Muscle of arm (tissue), 1 donor: ENCODE measurements at regions not wholly inside any gene's neighbourhood (a gene's known extent, or its start where the extent isn't known, plus 50 kb on each side); places are given as distances from the start of the nearest gene placed in this dataset.
A peak's percentile ranks its signal among the peaks of the same experiment; 100 is the strongest.

Source experiments
- DNase-seq: peaks from one replicate; pipeline ENCODE4 v3.0.0-alpha.2; 2013

DNA sequence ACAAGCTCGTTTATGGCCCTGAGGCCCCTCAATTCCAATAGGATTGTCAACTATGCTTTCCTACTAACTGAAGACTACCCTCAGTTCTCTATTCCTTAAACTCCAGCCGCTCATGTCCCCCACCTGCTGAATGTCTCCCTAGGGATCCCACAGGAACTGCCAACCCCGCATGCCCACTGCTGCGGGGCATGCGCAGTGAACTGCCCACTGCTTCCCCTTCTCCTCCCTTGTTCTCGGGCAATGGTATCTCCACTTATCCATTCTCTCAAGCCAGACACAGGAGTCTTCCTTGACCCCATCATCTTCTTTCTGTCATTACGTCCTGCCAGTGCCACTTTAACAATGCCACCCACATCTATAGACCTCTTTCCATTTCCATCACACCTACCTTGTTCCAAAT is 90.0 kb downstream of the FGF18 start:
- no peak for DNase-seq

DNA sequence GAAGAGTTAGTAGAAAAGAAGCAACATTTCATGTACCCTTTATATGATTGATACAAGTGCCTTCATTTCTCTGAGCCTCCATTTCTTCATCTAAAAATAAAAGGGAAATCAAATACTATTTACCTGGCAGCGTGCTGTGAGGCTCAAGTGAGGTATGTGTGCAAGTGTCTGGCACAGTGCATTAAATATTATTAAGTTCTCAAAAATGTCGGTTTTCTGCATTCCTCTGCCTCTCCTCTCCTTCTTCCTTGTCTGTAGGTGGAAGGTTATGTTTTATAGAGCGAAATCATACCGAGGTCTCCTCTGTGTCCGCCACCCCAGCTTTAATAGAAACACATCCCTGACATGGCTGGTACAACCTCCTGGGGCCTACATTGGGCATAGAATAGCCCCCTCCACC is 93.0 kb downstream of the FGF18 start:
- DNase-seq = no peak

DNA sequence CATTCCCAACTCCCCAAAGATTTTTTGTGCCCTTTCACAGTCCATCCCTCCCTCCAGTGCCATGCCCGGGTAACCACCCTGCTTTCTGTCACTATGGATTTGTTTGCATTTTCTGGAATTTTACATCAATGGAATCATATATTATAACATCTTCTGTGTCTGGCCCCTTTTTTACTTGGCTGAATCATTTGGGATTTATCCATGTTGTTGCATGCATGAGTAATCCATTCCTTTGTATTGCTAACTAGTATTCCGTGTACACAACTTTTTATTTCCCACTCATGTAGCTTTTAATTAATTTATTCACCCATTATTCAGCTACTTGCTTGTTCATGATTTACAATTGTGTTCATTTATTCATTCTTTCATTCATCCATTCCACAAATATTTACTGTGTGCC is 94.1 kb downstream of the FGF18 start:
- DNase-seq = no peak

DNA sequence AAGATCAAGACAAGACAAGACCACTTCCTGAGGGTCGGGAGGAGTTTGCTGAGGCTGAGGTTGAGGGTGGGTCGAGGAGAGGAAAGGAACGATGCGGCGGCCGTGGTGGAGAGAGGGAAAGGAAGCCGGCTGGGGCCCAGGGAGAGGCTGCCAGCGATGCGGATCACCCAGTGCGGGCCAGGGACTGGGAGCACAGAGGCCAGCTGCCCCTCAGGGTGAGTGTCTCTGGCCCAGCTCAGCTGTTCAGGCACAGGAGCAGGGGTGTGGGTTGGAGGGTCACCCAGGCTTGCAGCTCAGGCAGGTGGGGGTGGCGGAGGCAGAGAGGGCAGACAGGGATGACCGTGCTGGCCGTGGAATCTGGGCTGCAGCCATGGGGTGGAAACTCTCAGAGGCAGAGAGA is 99.5 kb downstream of the FGF18 start:
- DNase-seq = no peak

DNA sequence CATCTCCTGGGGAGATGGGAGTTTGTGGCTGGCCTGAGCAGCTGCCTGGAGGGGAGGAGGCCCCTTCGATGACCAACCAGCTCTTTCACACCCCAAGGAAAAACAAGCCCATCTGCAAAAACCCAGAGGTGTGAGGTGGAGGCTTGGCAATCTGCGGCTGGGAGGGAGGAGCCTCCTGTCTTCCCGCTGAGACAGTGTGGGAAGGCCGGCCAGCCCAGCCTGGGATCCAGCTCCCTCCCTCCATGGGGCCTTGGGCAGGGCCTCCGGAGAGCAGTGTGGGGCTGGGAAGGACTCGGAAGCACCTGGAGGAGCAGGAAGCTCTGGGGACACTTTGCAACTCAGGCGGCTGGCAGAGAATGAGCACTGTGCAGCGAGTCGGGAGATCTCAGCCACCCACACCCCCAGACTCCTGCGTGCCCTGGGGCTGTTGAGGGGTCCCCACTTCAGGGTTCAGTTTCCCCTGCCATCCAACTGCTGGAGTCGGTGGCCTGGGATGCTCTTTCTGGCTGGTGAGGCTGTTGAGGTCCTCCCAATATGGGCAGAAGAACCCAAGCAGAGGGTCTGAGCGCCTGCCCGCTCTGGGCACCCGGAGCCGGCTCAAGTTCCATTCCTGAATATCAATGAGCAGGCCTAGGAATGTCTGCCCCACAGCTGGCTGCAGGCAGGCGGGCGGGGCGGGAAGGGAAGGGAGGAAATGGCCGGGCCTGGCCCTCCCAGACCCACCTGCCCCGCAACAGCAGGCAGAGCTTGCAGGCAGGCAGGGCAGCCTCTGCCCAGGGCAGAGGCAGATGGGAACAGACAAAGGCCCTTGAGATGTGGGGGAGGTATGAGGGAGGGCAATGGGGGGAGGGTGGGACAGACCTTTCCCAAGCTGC is 101.1 kb downstream of the FGF18 start:
- no peak for DNase-seq

DNA sequence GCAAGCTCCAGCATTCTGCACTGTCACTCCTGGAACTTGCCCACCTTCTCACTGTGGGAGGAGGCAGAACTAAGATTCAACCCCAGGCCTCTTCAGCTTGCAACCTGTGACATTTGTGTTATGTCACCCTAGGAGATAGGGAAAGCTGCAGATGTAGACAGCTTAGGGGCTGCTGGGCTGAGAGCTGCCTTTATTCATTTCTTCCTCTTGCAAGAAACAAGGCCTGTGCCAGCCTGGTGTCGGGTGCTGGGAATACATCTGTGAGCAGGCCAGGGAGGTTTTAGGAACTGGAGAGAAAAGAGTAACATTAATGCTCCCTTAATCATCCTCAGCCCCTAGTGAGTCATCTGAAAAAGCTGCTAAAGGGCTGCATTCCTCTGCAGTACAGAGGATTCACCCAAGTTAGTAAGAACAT is 101.8 kb downstream of the FGF18 start:
- DNase-seq = no peak

DNA sequence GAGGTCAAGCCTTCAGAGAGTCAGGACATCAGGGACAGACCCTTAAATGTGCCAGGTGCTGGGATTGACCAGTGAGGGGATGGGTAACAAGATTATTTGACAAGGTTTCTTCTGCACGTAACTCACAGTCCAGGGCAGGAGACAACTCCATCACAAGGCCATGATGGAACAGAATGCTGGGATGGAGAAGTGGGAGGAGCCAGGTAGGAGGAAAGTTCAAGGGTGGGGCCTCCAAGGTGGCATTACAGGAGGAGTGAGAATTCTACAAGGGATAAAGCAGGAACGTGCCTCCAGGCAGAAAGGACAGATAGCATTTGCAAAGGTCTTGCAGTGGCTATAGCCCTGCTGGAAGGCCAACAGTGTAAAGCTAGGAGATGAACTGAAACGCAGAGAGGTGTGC is 102.2 kb downstream of the FGF18 start:
- no peak for DNase-seq

DNA sequence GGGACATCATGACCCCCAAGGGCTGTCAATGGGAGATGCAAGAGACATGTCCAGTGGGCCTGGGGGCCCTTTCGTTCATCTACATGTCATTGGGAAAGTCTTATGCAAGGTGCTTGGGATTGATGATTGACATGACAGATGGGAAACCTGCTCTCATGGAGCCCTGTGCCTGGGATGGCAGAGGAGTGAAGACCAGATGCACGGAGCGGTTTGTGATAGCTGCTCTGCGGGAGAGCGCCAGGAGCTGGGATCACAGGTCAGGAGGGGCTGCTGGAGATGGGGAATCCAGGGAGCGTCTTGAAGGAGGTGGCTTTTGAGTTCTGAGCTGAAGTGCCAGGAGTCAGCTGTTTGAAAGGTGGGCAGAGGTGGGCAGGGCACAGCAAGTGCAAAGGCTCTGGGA is 104.3 kb downstream of the FGF18 start:
- no peak for DNase-seq

DNA sequence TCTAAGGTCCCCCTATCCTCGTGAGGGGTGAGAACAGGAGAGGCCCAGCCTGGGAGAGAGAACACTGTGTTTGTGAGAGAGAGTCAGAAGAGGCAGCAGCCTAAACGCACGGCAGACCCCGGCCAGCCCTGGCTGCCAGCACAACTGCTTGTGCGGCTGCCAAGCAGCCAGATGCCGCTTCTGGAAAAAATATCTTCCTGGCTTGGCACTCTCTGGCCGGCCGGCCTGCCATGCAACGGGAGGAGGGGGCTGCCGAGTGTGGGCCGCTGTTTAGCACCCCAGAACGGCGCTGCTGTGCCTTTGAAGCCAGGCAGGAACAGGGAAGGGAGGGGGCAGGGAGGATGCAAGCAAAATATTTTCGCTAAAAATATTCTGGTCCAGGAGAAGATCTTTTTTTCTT is 105.0 kb downstream of the FGF18 start:
- peak; percentile 62 for DNase-seq

DNA sequence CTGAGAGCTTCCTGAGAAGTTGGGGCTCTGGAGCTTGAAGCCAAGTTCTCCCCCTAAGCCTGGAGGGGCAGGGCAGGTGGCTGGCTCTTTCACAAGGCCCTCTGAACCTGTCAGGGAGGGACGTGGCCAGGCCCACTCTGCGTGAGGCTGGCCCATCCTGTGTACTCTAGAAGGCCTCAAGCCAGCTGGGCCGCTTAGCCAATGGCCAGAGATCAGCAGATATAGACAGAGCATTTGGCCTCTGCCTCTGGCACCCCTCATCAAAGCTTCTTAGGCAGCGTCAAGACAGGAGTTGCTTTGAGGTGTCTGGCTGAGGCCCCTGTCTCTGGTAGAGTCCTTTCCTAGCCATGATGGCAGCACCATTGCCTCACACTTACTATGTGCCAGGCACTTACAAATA is 105.6 kb downstream of the FGF18 start:
- no peak for DNase-seq

DNA sequence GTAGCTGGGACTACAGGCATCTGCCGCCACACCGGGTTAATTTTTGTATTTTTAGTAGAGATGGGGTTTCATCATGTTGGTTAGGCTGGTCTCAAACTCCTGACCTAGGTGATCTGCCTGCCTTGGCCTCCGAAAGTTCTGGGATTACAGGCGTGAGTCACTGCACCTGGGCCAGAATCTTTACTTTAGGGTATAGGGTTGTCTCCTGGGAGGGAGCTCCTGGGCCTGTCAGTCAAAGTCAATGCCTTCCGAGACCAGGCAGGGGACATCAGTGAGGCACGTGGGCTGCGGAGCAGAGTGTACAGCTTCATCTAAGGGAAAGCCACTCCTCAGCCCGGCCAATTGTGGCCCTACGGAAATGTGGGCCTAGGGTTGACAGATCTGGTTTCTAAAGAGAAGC is 108.6 kb downstream of the FGF18 start:
- no peak for DNase-seq

DNA sequence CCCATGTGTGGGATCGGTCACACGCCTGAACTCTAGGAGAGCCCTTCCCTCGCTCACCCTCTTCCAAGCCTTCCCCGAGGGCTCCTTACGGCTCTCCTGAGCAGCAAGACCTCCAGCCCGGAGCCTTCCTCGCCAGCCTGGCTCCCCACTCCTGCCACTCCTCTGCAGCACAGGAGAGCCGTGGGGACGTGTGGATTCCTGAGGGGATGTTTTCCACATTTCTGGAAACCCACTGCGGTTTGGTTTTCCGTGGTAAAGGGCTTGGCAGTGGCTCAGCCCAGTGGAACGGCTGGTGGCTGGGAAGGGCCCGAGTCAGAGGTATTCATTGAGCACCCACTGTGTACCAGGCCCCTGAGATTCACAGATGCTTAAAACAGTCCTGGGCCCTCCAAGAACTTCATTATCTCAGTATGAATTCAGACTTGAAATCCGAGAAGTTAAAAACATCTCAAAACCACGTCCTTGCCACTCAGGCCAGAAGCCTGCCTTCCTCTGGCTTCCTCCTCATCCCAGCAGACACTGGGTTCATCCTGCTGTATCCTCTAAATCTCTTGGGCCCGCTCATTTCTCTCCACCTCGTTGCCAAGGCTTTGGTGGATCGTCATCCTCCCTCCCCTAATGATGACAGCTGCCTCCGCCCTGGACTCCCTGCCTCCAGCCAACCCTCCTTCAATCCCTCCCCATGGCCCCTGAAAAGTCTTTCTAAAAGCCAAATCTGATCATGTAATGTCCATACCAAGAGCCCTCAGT is 109.6 kb downstream of the FGF18 start:
- no peak for DNase-seq

DNA sequence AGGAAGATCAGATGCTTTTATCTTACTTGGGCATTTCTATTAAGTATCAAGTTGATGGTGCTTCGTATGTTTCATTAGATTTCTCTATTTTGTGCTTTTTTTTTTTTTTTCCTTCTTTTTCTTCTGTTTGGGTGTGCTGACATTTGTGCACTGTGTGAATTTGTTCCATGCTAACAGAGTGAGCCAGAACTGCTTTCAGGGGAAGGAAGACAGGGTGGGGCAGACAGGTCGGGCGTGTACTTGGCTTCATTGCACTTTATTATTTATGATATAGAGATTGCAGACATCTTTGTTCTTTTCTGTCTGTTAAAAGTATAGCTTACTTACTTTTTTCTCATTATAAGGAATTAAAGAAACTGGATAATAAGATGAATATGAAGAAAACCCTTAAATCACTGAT is 112.2 kb downstream of the FGF18 start:
- DNase-seq = no peak

DNA sequence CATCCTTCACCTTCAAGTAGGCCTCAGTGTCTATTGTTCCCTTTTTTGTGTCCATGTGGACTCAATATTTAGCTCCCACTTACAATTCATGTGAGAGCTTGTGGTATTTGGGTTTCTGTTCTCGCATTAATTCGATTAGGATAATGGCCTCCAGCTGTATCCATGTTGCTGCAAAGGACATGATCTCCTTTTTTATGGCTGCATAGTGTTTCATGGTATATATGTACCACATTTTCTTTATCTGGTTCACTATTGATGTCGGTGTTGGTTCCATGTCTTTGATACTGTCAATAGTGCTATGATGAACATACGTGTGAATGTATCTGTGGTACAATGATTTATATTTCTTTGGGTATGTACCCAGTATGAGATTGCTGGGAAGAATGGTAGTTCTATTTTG is 113.7 kb downstream of the FGF18 start:
- no peak for DNase-seq

DNA sequence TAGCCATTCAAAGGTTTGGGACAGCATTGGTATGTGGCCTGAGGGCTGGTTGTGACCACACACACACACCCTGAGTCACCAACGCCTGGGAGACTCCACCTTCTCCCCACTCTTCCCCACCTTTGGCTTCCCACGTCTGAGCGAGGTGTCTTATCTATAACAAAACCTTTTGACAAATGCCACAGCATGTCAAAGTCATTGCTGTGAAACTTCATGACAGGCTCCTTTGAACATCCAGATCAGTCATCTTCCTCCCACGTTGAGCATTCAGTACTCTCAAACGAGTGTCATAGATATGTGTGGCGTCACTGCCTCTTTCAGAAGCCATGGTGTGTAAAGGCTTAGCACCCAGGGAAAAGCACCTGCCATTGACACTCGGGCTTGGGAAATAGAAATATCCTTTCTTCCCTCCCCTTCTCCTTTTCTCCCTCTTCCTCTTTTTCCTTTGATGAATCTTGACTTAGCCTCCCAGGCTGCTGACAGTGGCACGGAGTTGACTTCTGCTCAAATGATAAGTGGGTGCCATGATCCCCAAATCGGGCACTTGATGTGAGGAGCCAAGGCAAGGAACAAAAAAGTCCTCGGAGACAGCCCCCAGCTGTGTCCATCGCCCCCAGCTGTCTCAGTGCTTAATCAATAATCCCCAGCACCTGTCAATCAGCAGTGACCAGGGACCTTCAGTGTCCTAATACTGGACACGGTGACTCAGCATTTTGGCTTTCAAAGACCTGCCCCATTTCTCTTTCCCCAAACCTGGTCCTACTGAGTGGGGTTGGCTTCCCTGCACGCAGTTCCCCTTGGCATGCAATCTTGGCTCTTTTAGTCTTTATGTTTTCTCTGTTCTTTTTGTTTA is 114.8 kb downstream of the FGF18 start:
- no peak for DNase-seq

DNA sequence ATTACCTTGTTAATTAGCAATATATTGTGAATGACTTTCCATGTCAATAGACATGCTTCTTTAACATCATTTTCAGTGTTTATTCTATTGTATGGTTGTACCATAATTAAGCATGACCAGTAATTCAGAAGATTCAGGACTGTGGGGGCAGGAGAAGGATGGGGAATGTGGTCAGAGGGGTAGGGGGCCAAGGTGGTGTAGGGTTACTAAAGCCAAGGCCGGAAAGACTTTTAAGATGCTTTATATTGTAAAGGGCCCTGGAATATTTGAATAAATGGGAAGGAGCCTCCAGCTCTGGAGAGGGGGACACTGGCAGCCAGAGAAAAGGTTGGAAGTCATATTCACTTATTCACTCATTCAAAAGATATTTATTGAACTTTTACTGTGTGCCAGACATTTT is 115.7 kb downstream of the FGF18 start:
- DNase-seq = no peak

DNA sequence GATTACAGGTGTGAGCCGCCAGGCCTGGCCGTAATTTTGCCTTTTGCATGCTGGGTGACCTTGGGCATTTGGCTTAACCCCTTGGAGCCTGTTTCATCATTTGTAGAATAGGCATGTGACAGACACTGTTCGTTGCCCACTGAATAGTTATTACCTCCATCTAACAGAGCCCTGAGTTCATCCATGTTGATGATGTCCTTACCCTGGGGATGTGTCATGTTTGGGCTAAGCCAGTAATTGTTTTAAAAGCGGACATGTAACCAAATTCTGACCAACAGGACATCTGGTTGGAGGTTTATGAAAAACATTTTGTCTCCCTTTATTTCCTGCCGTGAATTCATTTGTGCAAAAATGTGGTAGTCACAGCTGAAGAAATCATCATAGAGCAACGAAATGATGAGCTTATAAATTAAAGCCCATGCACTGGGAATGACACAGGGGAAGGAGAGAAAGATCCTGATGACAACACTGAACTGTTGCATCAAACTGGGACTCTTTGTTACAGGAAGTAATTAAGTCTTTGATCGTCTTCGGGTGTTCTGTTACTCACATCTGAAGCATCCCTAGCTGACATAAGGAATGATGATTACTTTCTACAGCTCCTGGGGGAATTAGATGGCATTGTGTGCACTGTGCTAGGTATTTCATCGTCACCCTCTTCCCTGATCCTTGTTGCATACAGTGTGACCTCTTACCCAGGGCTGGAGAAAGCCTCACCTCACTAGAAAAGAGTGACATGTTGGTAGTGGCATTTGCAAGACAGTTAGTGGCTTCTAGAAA is 117.8 kb downstream of the FGF18 start:
- DNase-seq = no peak

DNA sequence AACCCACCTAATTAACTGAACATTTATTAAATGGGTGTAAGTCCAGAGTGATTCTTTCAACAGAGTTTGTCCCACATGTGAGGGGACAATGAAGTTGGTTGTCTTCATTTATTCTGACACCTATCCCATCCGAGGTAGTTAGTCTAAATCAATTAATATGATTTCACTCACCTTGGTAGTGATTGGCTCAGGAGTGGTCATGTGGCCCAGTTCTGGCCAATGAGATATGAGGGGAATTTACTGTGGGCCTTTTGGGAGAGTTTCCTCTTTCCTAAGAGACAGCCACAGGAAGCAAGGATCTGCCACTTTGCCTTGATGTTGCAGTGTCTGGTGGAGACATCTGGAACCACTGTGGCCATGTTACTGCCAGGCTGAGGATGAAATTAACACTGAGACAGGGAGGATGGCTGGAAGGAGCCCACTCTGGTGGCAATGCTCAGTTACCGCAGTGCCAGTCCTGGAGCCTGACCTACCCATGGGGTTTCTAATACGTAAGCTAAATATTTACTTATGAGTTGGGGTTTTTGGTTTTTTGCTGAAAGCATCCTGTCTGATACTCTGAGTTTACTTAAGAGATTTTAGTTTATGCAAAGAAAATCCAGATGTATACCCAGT is 118.6 kb downstream of the FGF18 start:
- DNase-seq = no peak

DNA sequence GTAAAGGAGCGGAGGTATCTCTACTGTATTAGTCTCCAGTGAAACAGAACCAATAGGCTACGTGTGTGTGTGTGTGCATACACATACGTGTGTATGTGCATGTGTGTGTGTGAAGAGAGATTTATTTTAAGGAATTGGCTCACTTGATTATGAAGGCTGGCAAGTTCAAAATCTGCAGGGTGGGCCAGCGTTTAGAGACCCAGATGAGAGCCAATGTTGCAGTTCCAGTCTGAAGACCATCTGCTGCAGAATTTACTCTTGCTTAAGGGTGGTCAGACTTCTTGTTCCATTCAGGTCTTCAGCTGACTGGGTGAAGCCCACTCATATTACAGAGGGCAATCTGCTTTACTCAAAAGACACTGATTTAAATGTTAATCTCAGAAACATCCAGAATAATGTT is 119.2 kb downstream of the FGF18 start:
- no peak for DNase-seq

DNA sequence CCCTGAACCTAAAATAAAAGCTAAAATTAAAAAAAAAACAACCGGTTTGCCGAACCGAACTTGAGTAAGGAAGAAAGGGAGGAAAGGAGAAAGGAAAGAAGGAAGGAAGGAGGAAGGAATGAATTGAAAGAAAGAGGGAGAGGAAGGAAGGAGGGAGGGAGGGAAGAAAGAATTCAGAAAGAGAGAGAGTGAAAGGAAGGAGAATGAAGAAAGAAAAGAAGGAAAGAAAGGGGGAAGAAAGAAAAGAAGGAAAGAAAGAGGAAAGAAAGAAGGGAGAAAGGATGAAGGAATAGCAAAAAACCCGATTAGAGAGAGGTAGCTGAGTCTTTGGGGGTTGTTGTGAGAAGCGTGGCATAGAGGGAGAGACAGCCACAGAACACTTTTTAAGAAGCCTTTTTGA is 121.4 kb downstream of the FGF18 start:
- no peak for DNase-seq

DNA sequence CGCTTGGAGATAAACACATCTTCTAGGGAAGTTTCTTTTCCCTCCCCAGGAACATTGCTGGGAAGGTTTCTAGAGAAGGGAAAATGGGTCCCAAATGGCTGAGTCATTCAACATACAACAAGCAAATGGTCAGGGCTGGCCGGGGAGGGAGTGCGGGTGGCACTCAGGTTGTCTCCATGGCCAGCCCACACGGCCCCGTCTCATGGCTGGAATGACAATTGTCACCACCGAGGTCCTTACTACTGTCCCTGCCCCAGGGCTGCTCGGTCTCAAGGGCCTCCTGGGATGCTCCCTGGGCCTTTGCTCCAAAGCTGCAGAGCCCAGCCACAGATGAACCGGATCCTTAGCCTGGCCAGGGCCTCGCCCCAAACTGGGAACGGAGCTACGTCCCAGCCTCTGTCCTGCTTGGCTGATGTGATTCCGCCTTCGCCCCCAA is 121.9 kb downstream of the FGF18 start:
- no peak for DNase-seq
